CD8-positive, alpha-beta memory T cell (primary cell): ENCODE measurements at regions not wholly inside any gene's neighbourhood (a gene's known extent, or its start where the extent isn't known, plus 50 kb on each side); places are given as distances from the start of the nearest gene placed in this dataset.
"Not testable (repeated sequence)": the region's sequence is repeated elsewhere in the genome, so short reads cannot be mapped to it uniquely, and the experiment has no call there.

Experiments
- CTCF ChIA-PET: fragments of 350-600 bp; sonication (Branson Sonifier 250); formaldehyde crosslinking; loops from one replicate; lab custom pipeline; 2021; ENCODE audit warnings: antibody characterized with exemption; lab: Charles Lee
- POLR2A ChIA-PET: fragments of 350-600 bp; sonication (Branson Sonifier 250); formaldehyde crosslinking; loops from one replicate; lab custom pipeline; 2021; ENCODE audit warnings: antibody characterized with exemption; lab: Charles Lee
- DNase-seq, 5 donors: peaks; one replicate each; pipeline versions ENCODE4 v3.0.0 to v3.0.0-alpha.2; 2020 to 2022; ENCODE audit warnings: mixed read lengths in 1 of 5
- H3K27ac ChIP-seq: one replicate; pipeline ENCODE4 v1.7.0; 2013; ENCODE audit warnings: low read depth, mild to moderate bottlenecking, low read length, moderate library complexity
- H3K27me3 ChIP-seq: 2 replicates; pipeline ENCODE4 v1.7.0; 2013; ENCODE audit warnings: low read length, mild to moderate bottlenecking; ENCODE audit not compliant: insufficient read depth, poor library complexity, severe bottlenecking
- H3K36me3 ChIP-seq: 2 replicates; pipeline ENCODE4 v1.7.0; 2013; ENCODE audit warnings: mild to moderate bottlenecking, low read length, moderate library complexity; ENCODE audit not compliant: insufficient read depth
- H3K4me1 ChIP-seq: 2 replicates; pipeline ENCODE4 v1.7.0; 2013; ENCODE audit warnings: mild to moderate bottlenecking, low read length, moderate library complexity; ENCODE audit not compliant: insufficient read depth
- H3K4me3 ChIP-seq: 2 replicates; pipeline ENCODE4 v1.7.0; 2013; ENCODE audit warnings: mild to moderate bottlenecking, low read length
- H3K9me3 ChIP-seq: 2 replicates; pipeline ENCODE4 v1.7.0; 2013; ENCODE audit warnings: mild to moderate bottlenecking, low read length
- H3K27ac Mint-ChIP-seq, 8 donors: one replicate each; pipeline ENCODE4 v1.8.0; 2020 to 2021; ENCODE audit warnings: mixed read lengths in 8 of 8, mild to moderate bottlenecking in 6 of 8, inconsistent platforms in 3 of 8, moderate library complexity in 3 of 8
- H3K27me3 Mint-ChIP-seq, 2 donors: one replicate each; pipeline ENCODE4 v1.8.0; 2020 to 2021; ENCODE audit warnings: mixed read lengths in 2 of 2, mild to moderate bottlenecking in 1 of 2, moderate library complexity in 1 of 2
- H3K36me3 Mint-ChIP-seq, 3 donors: one replicate each; pipeline ENCODE4 v1.8.0; 2020 to 2021; ENCODE audit warnings: mixed read lengths in 3 of 3, inconsistent platforms in 1 of 3, mild to moderate bottlenecking in 1 of 3
- H3K4me1 Mint-ChIP-seq, 3 donors: one replicate each; pipeline ENCODE4 v1.8.0; 2020 to 2021; ENCODE audit warnings: mixed read lengths in 3 of 3, inconsistent platforms in 1 of 3, mild to moderate bottlenecking in 1 of 3
- H3K4me3 Mint-ChIP-seq, 7 donors: one replicate each; pipeline ENCODE4 v1.8.0; 2020 to 2021; ENCODE audit warnings: mixed read lengths in 7 of 7, mild to moderate bottlenecking in 6 of 7, moderate library complexity in 4 of 7, inconsistent platforms in 2 of 7
- H3K9me3 Mint-ChIP-seq, 5 donors: one replicate each; pipeline ENCODE4 v1.8.0; 2020 to 2022; ENCODE audit warnings: mixed read lengths in 5 of 5, mild to moderate bottlenecking in 3 of 5, moderate library complexity in 2 of 5, inconsistent platforms in 1 of 5

GRCh38 chr10:9163699-9164098, 1109.2 kb downstream of the GATA3 start:
- DNase-seq: no peak
- H3K27me3 Mint-ChIP-seq: peaks cover 1 to 15% of the 10 kb centered on the region in 2 donors
- Histone ChIP-seq H3K27me3 (no peaks in the 10 kb centered on the region), H3K27ac (no peak overlapping the region), H3K36me3 (no peaks in the 10 kb centered on the region), H3K4me1 (no peaks in the 10 kb centered on the region), H3K9me3 (no peaks in the 10 kb centered on the region), H3K4me3 (no peak overlapping the region)
- ChIA-PET POLR2A (no interaction called here), CTCF (no interaction called here)
- H3K36me3 Mint-ChIP-seq: no peaks in the 10 kb centered on the region
- no peak overlapping the region for H3K4me3 Mint-ChIP-seq
- peaks cover 2 to 22% (median 4%) of the 10 kb centered on the region in 3 donors for H3K4me1 Mint-ChIP-seq
- no peak overlapping the region for H3K27ac Mint-ChIP-seq
- peaks cover 0 to 8% (median 5%) of the 10 kb centered on the region in 5 donors for H3K9me3 Mint-ChIP-seq

GRCh38 chr10:9166770-9167169, 1112.3 kb downstream of the GATA3 start:
- Histone ChIP-seq H3K27ac (no peak overlapping the region), H3K4me3 (no peak overlapping the region), H3K4me1 (no peaks in the 10 kb centered on the region), H3K27me3 (no peaks in the 10 kb centered on the region), H3K36me3 (no peaks in the 10 kb centered on the region), H3K9me3 (no peaks in the 10 kb centered on the region)
- Mint-ChIP-seq H3K9me3 (peaks cover 0 to 3% (median 0%) of the 10 kb centered on the region in 5 donors), H3K27ac (no peak overlapping the region), H3K4me3 (no peak overlapping the region), H3K4me1 (peaks cover 2 to 22% (median 4%) of the 10 kb centered on the region in 3 donors), H3K27me3 (peaks cover 3 to 21% of the 10 kb centered on the region in 2 donors), H3K36me3 (no peaks in the 10 kb centered on the region)
- DNase-seq: no peak
- CTCF ChIA-PET: no interaction called here
- POLR2A ChIA-PET: no interaction called here

GRCh38 chr10:9172276-9172675, 1117.8 kb downstream of the GATA3 start:
- no peaks in the 10 kb centered on the region for H3K4me1 ChIP-seq
- no peak overlapping the region for H3K27ac Mint-ChIP-seq
- no peak overlapping the region for H3K4me3 Mint-ChIP-seq
- DNase-seq: no peak
- H3K27ac ChIP-seq: no peak overlapping the region
- H3K9me3 Mint-ChIP-seq: peaks cover 0 to 7% (median 0%) of the 10 kb centered on the region in 5 donors
- no peaks in the 10 kb centered on the region for H3K27me3 ChIP-seq
- H3K36me3 ChIP-seq: no peaks in the 10 kb centered on the region
- H3K36me3 Mint-ChIP-seq: no peaks in the 10 kb centered on the region
- peaks cover 0 to 8% (median 2%) of the 10 kb centered on the region in 3 donors for H3K4me1 Mint-ChIP-seq
- ChIA-PET POLR2A (no interaction called here), CTCF (no interaction called here)
- no peaks in the 10 kb centered on the region for H3K9me3 ChIP-seq
- peaks cover 9 to 35% of the 10 kb centered on the region in 2 donors for H3K27me3 Mint-ChIP-seq
- H3K4me3 ChIP-seq: no peak overlapping the region

GRCh38 chr10:9175200-9175599, 1120.7 kb downstream of the GATA3 start:
- H3K27me3 ChIP-seq: no peaks in the 10 kb centered on the region
- no peak overlapping the region for H3K4me3 Mint-ChIP-seq
- ChIA-PET CTCF (no interaction called here), POLR2A (no interaction called here)
- peaks cover 0 to 8% (median 2%) of the 10 kb centered on the region in 3 donors for H3K4me1 Mint-ChIP-seq
- H3K9me3 Mint-ChIP-seq: peaks cover 0 to 7% (median 0%) of the 10 kb centered on the region in 5 donors
- H3K27ac ChIP-seq: no peak overlapping the region
- peaks cover 9 to 35% of the 10 kb centered on the region in 2 donors for H3K27me3 Mint-ChIP-seq
- no peak for DNase-seq
- no peak overlapping the region for H3K4me3 ChIP-seq
- no peak overlapping the region for H3K27ac Mint-ChIP-seq
- no peaks in the 10 kb centered on the region for H3K36me3 ChIP-seq
- no peaks in the 10 kb centered on the region for H3K9me3 ChIP-seq
- H3K4me1 ChIP-seq: no peaks in the 10 kb centered on the region
- no peaks in the 10 kb centered on the region for H3K36me3 Mint-ChIP-seq

- H3K4me1 ChIP-seq, H3K9me3 Mint-ChIP-seq, H3K9me3 ChIP-seq, POLR2A ChIA-PET, H3K27me3 ChIP-seq, H3K4me3 Mint-ChIP-seq, H3K36me3 Mint-ChIP-seq, H3K4me3 ChIP-seq, H3K27ac Mint-ChIP-seq, H3K36me3 ChIP-seq, DNase-seq, H3K4me1 Mint-ChIP-seq, CTCF ChIA-PET, H3K27ac ChIP-seq: not testable (repeated sequence)
- H3K27me3 Mint-ChIP-seq: peaks cover 2 to 27% of the 10 kb centered on the region in 2 donors
Observed at GRCh38 chr10:9183197-9183880, 1128.9 kb downstream of the GATA3 start.

GRCh38 chr10:9188022-9188810, 1133.7 kb downstream of the GATA3 start:
- no peak for DNase-seq
- no peaks in the 10 kb centered on the region for H3K27me3 ChIP-seq
- no peaks in the 10 kb centered on the region for H3K4me1 ChIP-seq
- H3K27ac ChIP-seq: no peak overlapping the region
- no peaks in the 10 kb centered on the region for H3K4me1 Mint-ChIP-seq
- no peaks in the 10 kb centered on the region for H3K36me3 ChIP-seq
- peaks cover 7 to 26% of the 10 kb centered on the region in 2 donors for H3K27me3 Mint-ChIP-seq
- ChIA-PET POLR2A (no interaction called here), CTCF (no interaction called here)
- H3K4me3 ChIP-seq: no peak overlapping the region
- H3K9me3 Mint-ChIP-seq: no peaks in the 10 kb centered on the region
- no peak overlapping the region for H3K4me3 Mint-ChIP-seq
- H3K27ac Mint-ChIP-seq: no peak overlapping the region
- H3K36me3 Mint-ChIP-seq: no peaks in the 10 kb centered on the region
- H3K9me3 ChIP-seq: no peaks in the 10 kb centered on the region

GRCh38 chr10:9189448-9189847, 1135.0 kb downstream of the GATA3 start:
- Histone ChIP-seq H3K27me3 (no peaks in the 10 kb centered on the region), H3K4me1 (no peaks in the 10 kb centered on the region), H3K9me3 (no peaks in the 10 kb centered on the region), H3K27ac (no peak overlapping the region), H3K4me3 (no peak overlapping the region), H3K36me3 (no peaks in the 10 kb centered on the region)
- Mint-ChIP-seq H3K27me3 (peaks cover 7 to 21% of the 10 kb centered on the region in 2 donors), H3K9me3 (no peaks in the 10 kb centered on the region), H3K4me3 (no peak overlapping the region), H3K36me3 (no peaks in the 10 kb centered on the region), H3K4me1 (no peaks in the 10 kb centered on the region), H3K27ac (no peak overlapping the region)
- no peak for DNase-seq
- POLR2A ChIA-PET: no interaction called here
- CTCF ChIA-PET: interaction anchor here (0.6 kb wide), 1 partner anchor 507 kb away, joined by 3 read pairs; no protein-coding TSS in a partner anchor

- CTCF ChIA-PET: interaction anchor here (1.1 kb wide), 1 partner anchor 16 kb away, joined by 3 read pairs; no protein-coding TSS in a partner anchor
- no peaks in the 10 kb centered on the region for H3K9me3 Mint-ChIP-seq
- POLR2A ChIA-PET: no interaction called here
- no peak overlapping the region for H3K27ac Mint-ChIP-seq
- Histone ChIP-seq H3K36me3 (no peaks in the 10 kb centered on the region), H3K4me3 (no peak overlapping the region), H3K9me3 (no peaks in the 10 kb centered on the region), H3K4me1 (no peaks in the 10 kb centered on the region), H3K27me3 (no peaks in the 10 kb centered on the region), H3K27ac (no peak overlapping the region)
- no peak overlapping the region for H3K4me3 Mint-ChIP-seq
- peaks cover 11 to 30% of the 10 kb centered on the region in 2 donors for H3K27me3 Mint-ChIP-seq
- no peak for DNase-seq
- H3K4me1 Mint-ChIP-seq: no peaks in the 10 kb centered on the region
- H3K36me3 Mint-ChIP-seq: no peaks in the 10 kb centered on the region
Observed at GRCh38 chr10:9193120-9193519, 1138.6 kb downstream of the GATA3 start.
